ENCODE measurements at regions not wholly inside any gene's neighbourhood (a gene's known extent, or its start where the extent isn't known, plus 50 kb on each side); places are given as distances from the start of the nearest gene placed in this dataset.
A peak's percentile ranks its signal among the peaks of the same experiment; 100 is the strongest.

DNA sequence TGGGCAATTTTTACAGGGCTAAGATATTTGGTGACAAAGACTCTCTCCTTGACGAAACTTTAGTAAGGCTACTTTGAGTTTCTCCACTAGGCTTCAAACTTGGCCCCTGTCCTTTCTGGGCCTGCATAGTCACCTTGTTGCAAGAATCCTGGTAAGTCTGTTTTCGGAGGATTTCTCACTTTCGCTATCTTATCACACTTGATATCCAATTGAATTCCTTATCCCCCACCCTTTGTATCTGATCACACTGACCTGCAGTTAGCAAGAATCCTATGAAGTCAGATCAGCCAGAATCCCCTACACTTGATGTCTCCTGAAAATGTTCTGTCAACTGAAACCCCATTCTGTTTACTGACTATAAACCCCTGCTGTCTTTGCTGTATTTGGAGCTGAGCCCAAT lies 499.8 kb upstream of the GCFC2 start:
- Histone ChIP-seq H3K4me3 (ENCODE audit: insufficient read length, low read depth) (no peak overlapping the region), H3K9me3 (ENCODE audit: insufficient read depth, low read length) (no peaks in the 10 kb centered on the region), H3K27me3 (ENCODE audit: insufficient read depth, insufficient read length) (no peaks in the 10 kb centered on the region), H3K9ac (ENCODE audit: insufficient read length, low read depth) (no peak overlapping the region), H3K4me1 (ENCODE audit: insufficient read depth, insufficient read length) (no peaks in the 10 kb centered on the region), H3K36me3 (ENCODE audit: insufficient read depth, insufficient read length, low read length) (no peaks in the 10 kb centered on the region)
- no peak for DNase-seq (ENCODE audit: low read depth, low spot score)
- TF ChIP-seq ZNF274 (IDR thresholded peaks at IDR 0.05; ENCODE audit: low read depth, low read length): no peak
- no peak for TF ChIP-seq YY1 (IDR thresholded peaks at IDR 0.05; ENCODE audit: insufficient read depth, insufficient read length)
- no peak for TF ChIP-seq SUZ12 (IDR thresholded peaks at IDR 0.05; ENCODE audit: extremely low read depth, insufficient read depth, insufficient read length)

DNA sequence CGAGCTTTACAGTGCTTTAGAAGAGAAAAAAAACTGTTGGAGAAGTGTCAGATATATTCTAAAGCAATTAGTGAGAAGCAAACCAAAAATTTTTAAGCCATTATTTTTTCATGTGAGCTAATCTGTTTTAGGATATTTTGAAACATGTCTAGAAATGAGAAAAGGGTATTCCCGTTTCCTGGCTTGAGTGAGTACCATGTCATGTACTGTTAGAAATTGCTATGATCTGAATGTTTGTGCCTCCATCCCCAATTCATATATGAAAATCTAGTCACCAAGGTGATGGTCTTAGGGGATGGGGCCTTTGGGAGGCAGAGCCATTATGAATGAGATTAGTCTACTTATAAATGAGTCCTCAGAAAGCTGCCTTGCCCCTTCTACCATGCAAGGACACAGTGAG lies 493.3 kb upstream of the GCFC2 start:
- no peak overlapping the region for H3K9ac ChIP-seq (ENCODE audit: insufficient read length, low read depth)
- no peak for DNase-seq (ENCODE audit: low read depth, low spot score)
- H3K4me3 ChIP-seq (ENCODE audit: insufficient read length, low read depth): no peak overlapping the region

DNA sequence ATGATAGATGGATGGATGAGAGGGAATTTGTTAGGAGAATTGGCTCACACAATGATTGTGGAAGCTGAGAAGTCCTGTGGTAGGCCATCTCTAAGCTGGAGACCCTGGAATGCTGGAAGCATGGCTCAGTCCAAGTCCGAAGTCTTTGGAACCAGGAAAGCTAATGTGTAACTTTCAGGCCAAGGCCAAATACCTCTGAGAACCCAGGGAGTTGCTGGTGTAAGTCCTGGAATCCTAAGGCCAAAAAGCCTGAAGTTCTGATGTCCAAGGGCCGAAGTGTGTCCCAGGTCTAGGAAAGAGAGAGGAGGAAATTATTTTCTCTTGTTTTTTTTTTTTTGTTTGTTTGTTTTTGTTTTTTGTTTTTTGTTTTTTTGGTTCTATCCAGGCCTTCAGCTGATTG lies 492.2 kb upstream of the GCFC2 start:
- Histone ChIP-seq H3K9me3 (ENCODE audit: insufficient read depth, low read length) (no peaks in the 10 kb centered on the region), H3K4me3 (ENCODE audit: insufficient read length, low read depth) (no peak overlapping the region), H3K27me3 (ENCODE audit: insufficient read depth, insufficient read length) (no peaks in the 10 kb centered on the region), H3K4me1 (ENCODE audit: insufficient read depth, insufficient read length) (no peaks in the 10 kb centered on the region), H3K36me3 (ENCODE audit: insufficient read depth, insufficient read length, low read length) (no peaks in the 10 kb centered on the region), H3K9ac (ENCODE audit: insufficient read length, low read depth) (no peak overlapping the region)
- no peak for DNase-seq (ENCODE audit: low read depth, low spot score)
- no peak for TF ChIP-seq ZNF274 (IDR thresholded peaks at IDR 0.05; ENCODE audit: low read depth, low read length)
- no peak for TF ChIP-seq YY1 (IDR thresholded peaks at IDR 0.05; ENCODE audit: insufficient read depth, insufficient read length)

More for the DNA sequence above, 493.3 kb upstream of the GCFC2 start:
- Histone ChIP-seq H3K27me3 (ENCODE audit: insufficient read depth, insufficient read length) (no peaks in the 10 kb centered on the region), H3K36me3 (ENCODE audit: insufficient read depth, insufficient read length, low read length) (no peaks in the 10 kb centered on the region), H3K4me1 (ENCODE audit: insufficient read depth, insufficient read length) (no peaks in the 10 kb centered on the region), H3K9me3 (ENCODE audit: insufficient read depth, low read length) (no peaks in the 10 kb centered on the region)
- no peak for TF ChIP-seq SUZ12 (IDR thresholded peaks at IDR 0.05; ENCODE audit: extremely low read depth, insufficient read depth, insufficient read length)
- no peak for TF ChIP-seq YY1 (IDR thresholded peaks at IDR 0.05; ENCODE audit: insufficient read depth, insufficient read length)
- TF ChIP-seq ZNF274 (IDR thresholded peaks at IDR 0.05; ENCODE audit: low read depth, low read length): no peak

DNA sequence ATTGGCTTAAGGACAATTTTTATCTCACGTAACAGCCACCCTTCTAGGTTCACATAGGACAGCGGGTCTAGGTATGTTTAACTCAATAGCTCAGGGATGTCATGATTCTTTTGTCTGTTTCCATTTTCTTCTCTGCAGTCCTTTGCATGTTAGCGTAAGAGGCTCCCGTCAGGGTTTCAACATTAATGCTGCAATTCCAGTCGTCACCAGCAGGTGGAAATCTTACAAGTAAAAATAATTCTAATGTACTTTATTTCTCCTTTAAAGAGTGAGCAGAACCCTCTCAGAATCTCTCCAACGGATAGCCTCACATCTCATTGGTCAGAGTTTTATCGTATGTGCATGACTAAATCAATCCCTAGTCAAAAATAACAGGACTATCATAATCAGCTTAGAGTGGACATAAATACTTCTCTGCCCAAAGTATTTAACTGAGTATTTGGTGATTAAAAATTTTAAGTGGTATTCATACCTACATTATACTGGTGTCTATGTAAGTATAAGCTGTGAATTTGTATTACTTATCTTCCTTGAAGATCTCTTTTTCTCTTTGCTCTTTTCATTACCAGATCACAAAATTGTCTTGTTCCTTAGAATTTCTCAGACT lies 487.2 kb upstream of the GCFC2 start:
- TF ChIP-seq ZNF274 (IDR thresholded peaks at IDR 0.05; ENCODE audit: low read depth, low read length) (no peak), SUZ12 (IDR thresholded peaks at IDR 0.05; ENCODE audit: extremely low read depth, insufficient read depth, insufficient read length) (no peak), YY1 (IDR thresholded peaks at IDR 0.05; ENCODE audit: insufficient read depth, insufficient read length) (no peak)
- peak; percentile 74 for DNase-seq (ENCODE audit: low read depth, low spot score)
- Histone ChIP-seq H3K4me3 (ENCODE audit: insufficient read length, low read depth) (no peak overlapping the region), H3K9me3 (ENCODE audit: insufficient read depth, low read length) (no peaks in the 10 kb centered on the region), H3K4me1 (ENCODE audit: insufficient read depth, insufficient read length) (no peaks in the 10 kb centered on the region), H3K27me3 (ENCODE audit: insufficient read depth, insufficient read length) (no peaks in the 10 kb centered on the region), H3K36me3 (ENCODE audit: insufficient read depth, insufficient read length, low read length) (no peaks in the 10 kb centered on the region), H3K9ac (ENCODE audit: insufficient read length, low read depth) (no peak overlapping the region)

DNA sequence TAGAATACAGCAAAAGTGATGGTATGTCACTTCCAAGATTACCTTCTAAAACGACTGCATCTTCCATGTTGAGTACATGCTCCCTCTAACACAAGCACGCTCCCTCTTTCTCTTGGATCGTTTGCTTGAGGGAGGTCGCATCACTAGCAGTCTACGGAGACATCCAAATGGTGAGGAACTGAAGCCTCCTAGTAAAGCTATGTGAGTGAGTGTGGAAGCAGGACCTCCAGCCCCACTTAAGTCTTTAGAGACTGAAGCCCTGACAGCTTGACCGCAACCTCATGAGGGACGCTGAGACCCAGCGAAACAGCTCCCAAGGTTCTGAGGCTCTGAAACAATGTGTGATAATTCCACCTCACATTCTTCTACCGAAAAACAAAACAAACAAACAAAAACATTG lies 486.7 kb upstream of the GCFC2 start:
- Histone ChIP-seq H3K4me3 (ENCODE audit: insufficient read length, low read depth) (no peak overlapping the region), H3K4me1 (ENCODE audit: insufficient read depth, insufficient read length) (no peaks in the 10 kb centered on the region), H3K9ac (ENCODE audit: insufficient read length, low read depth) (no peak overlapping the region), H3K36me3 (ENCODE audit: insufficient read depth, insufficient read length, low read length) (no peaks in the 10 kb centered on the region), H3K9me3 (ENCODE audit: insufficient read depth, low read length) (no peaks in the 10 kb centered on the region), H3K27me3 (ENCODE audit: insufficient read depth, insufficient read length) (no peaks in the 10 kb centered on the region)
- DNase-seq (ENCODE audit: low read depth, low spot score): no peak
- no peak for TF ChIP-seq ZNF274 (IDR thresholded peaks at IDR 0.05; ENCODE audit: low read depth, low read length)
- TF ChIP-seq YY1 (IDR thresholded peaks at IDR 0.05; ENCODE audit: insufficient read depth, insufficient read length): no peak
- no peak for TF ChIP-seq SUZ12 (IDR thresholded peaks at IDR 0.05; ENCODE audit: extremely low read depth, insufficient read depth, insufficient read length)

DNA sequence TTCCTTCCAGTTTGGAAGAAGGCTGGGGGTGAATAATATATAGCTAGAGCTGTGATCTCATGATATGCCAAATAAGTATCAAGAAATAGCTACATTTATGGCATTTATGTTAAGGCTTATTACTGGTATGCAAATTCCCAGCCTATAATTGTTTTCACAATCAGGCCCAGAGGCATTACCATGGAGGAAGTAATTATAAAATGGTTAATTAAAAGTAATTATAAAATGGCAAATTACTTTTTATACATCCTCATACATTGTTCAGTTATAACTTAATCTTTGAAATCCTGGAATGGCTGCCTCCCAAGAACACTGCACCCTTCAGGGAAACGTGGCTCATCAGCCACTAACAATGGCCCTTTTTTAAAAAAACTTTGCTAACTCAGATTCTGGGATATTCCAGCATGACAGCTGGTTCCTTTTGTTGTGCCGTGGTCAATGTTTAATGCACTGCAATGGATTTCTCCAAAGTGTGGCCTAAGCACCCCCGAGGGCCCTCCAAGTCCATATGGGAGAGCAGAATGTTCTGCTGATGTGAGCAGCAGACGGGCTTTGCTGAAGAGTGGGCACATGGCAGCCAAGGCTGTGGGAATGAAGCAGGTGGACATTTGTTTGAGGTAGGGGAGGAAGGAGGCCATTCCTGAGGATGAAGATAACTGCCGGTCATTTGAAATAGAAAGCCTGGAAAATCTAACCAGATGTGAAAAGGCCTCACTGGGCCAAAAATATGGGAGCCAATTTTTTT lies 483.5 kb upstream of the GCFC2 start:
- no peaks in the 10 kb centered on the region for H3K27me3 ChIP-seq (ENCODE audit: insufficient read depth, insufficient read length)
- H3K36me3 ChIP-seq (ENCODE audit: insufficient read depth, insufficient read length, low read length): no peaks in the 10 kb centered on the region
- TF ChIP-seq YY1 (IDR thresholded peaks at IDR 0.05; ENCODE audit: insufficient read depth, insufficient read length): no peak
- TF ChIP-seq ZNF274 (IDR thresholded peaks at IDR 0.05; ENCODE audit: low read depth, low read length): no peak
- TF ChIP-seq SUZ12 (IDR thresholded peaks at IDR 0.05; ENCODE audit: extremely low read depth, insufficient read depth, insufficient read length): no peak
- no peak overlapping the region for H3K4me3 ChIP-seq (ENCODE audit: insufficient read length, low read depth)
- DNase-seq (ENCODE audit: low read depth, low spot score): no peak
- H3K4me1 ChIP-seq (ENCODE audit: insufficient read depth, insufficient read length): no peaks in the 10 kb centered on the region
- no peak overlapping the region for H3K9ac ChIP-seq (ENCODE audit: insufficient read length, low read depth)
- H3K9me3 ChIP-seq (ENCODE audit: insufficient read depth, low read length): no peaks in the 10 kb centered on the region

DNA sequence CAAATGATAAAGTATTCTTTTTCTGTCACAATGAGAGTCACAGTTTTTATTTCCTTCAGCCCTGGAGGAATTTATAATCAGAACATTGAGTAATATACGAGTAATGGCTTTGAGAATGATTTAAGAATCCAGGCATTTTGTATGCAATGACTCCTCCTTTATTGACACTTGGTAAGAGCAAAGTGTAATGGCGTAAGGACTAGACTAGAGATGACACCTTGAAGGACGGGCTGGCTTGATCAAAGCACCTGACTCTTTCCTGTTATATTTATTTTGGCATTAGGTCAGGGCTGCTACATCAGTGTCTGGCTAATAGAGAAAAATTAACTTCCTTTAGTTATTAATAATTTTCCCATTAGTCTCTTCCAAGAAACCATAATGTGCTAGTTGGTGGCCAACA lies 482.4 kb upstream of the GCFC2 start:
- Histone ChIP-seq H3K9ac (ENCODE audit: insufficient read length, low read depth) (no peak overlapping the region), H3K9me3 (ENCODE audit: insufficient read depth, low read length) (no peaks in the 10 kb centered on the region), H3K4me3 (ENCODE audit: insufficient read length, low read depth) (no peak overlapping the region), H3K36me3 (ENCODE audit: insufficient read depth, insufficient read length, low read length) (no peaks in the 10 kb centered on the region), H3K4me1 (ENCODE audit: insufficient read depth, insufficient read length) (no peaks in the 10 kb centered on the region), H3K27me3 (ENCODE audit: insufficient read depth, insufficient read length) (no peaks in the 10 kb centered on the region)
- TF ChIP-seq SUZ12 (IDR thresholded peaks at IDR 0.05; ENCODE audit: extremely low read depth, insufficient read depth, insufficient read length): no peak
- no peak for TF ChIP-seq ZNF274 (IDR thresholded peaks at IDR 0.05; ENCODE audit: low read depth, low read length)
- no peak for TF ChIP-seq YY1 (IDR thresholded peaks at IDR 0.05; ENCODE audit: insufficient read depth, insufficient read length)
- no peak for DNase-seq (ENCODE audit: low read depth, low spot score)

Data from NT2/D1 (cell line).